B cell (primary cell): ENCODE measurements at regions not wholly inside any gene's neighbourhood (a gene's known extent, or its start where the extent isn't known, plus 50 kb on each side); places are given as distances from the start of the nearest gene placed in this dataset.

Experiments
- ATAC-seq: fragments of 200-7000 bp; cut with Tn5 transposase; one replicate; pipeline ENCODE4 v1.10.0; 2021; ENCODE audit warnings: low read depth, mild to moderate bottlenecking, moderate number of reproducible peaks, moderate library complexity
- CTCF ChIA-PET: fragments of 350-600 bp; sonication (Branson Sonifier 250); formaldehyde crosslinking; loops from one replicate; lab custom pipeline; 2021; ENCODE audit warnings: antibody characterized with exemption, inconsistent platforms; lab: Charles Lee
- POLR2A ChIA-PET: fragments of 350-600 bp; sonication (Branson Sonifier 250); formaldehyde crosslinking; loops from one replicate; lab custom pipeline; 2021; ENCODE audit warnings: antibody characterized with exemption; lab: Charles Lee
- DNase-seq: peaks from one replicate; pipeline ENCODE4 v3.0.0; 2013
- H2AFZ ChIP-seq: 2 replicates; pipeline ENCODE4 v1.6.1; 2012; ENCODE audit warnings: mild to moderate bottlenecking, low read depth, low read length; ENCODE audit not compliant: insufficient read depth, poor library complexity, severe bottlenecking
- H3K27ac ChIP-seq, 2 donors: 1 replicate in 1 of 2; 2 replicates in 1 of 2; pipeline ENCODE4 v1.5.1; 2012 to 2013; ENCODE audit warnings: low read length in 2 of 2, mild to moderate bottlenecking in 2 of 2, moderate library complexity in 1 of 2
- H3K27me3 ChIP-seq, 4 experiments: fragments of 200-600 bp in 1 of 4; sonication (generic) in 1 of 4; replicated peaks in 1 of 4; 1 replicate in 2 of 4; 2 replicates in 2 of 4; pipeline versions ENCODE4 v1.6.1 to v1.7.0; 2013 to 2016; ENCODE audit warnings: low read length in 3 of 4, mild to moderate bottlenecking in 2 of 4, mixed read lengths in 1 of 4, moderate library complexity in 1 of 4; ENCODE audit not compliant: insufficient read depth in 4 of 4, control insufficient read depth in 3 of 4; ENCODE audit errors: control extremely low read depth in 1 of 4
- H3K36me3 ChIP-seq, 2 experiments: replicated peaks in 1 of 2; 1 replicate in 1 of 2; 2 replicates in 1 of 2; pipeline versions ENCODE4 v1.6.1 to v1.7.1; 2013; ENCODE audit warnings: low read length in 1 of 2; ENCODE audit not compliant: insufficient read depth in 2 of 2, control insufficient read depth in 1 of 2; ENCODE audit errors: control extremely low read depth in 1 of 2, extremely low read depth in 1 of 2
- H3K4me1 ChIP-seq, 2 donors: fragments of 200-600 bp in 1 of 2; sonication (generic) in 1 of 2; 1 replicate in 1 of 2; 2 replicates in 1 of 2; pipeline versions ENCODE4 v1.5.1 to v1.6.1; 2013 to 2017; ENCODE audit warnings: low read length in 2 of 2; ENCODE audit not compliant: control insufficient read depth in 2 of 2, insufficient read depth in 2 of 2
- H3K4me2 ChIP-seq: replicated peaks from 2 replicates; pipeline ENCODE3; 2012; ENCODE audit warnings: mild to moderate bottlenecking, low read depth, low read length; ENCODE audit not compliant: poor library complexity, severe bottlenecking
- H3K4me3 ChIP-seq, 5 experiments: fragments of 200-600 bp in 1 of 5; sonication (generic) in 1 of 5; 1 replicate in 3 of 5; 2 replicates in 2 of 5; pipeline versions ENCODE4 v1.5.1 to v1.7.0; 2011 to 2016; ENCODE audit warnings: low read length in 4 of 5, mild to moderate bottlenecking in 4 of 5, low read depth in 2 of 5, control low read depth in 1 of 5, moderate library complexity in 1 of 5; ENCODE audit not compliant: insufficient read depth in 1 of 5; ENCODE audit errors: control extremely low read depth in 1 of 5, extremely low read depth in 1 of 5
- H3K79me2 ChIP-seq: fragments of 200-600 bp; sonication (generic); one replicate; pipeline ENCODE4 v1.6.0; 2016; ENCODE audit warnings: low read length; ENCODE audit not compliant: control insufficient read depth, insufficient read depth
- H3K9ac ChIP-seq: fragments of 200-600 bp; sonication (generic); 2 replicates; pipeline ENCODE4 v1.6.1; 2017; ENCODE audit warnings: mild to moderate bottlenecking, low read length, moderate library complexity
- H3K9me3 ChIP-seq, 3 donors: one replicate each; pipeline versions ENCODE4 v1.6.1 to v1.7.1; 2013; ENCODE audit warnings: low read length in 2 of 3; ENCODE audit not compliant: control insufficient read depth in 2 of 3, insufficient read depth in 1 of 3; ENCODE audit errors: control extremely low read depth in 1 of 3
- H4K20me1 ChIP-seq: 2 replicates; pipeline ENCODE4 v1.6.0; 2012; ENCODE audit warnings: mild to moderate bottlenecking, low read length; ENCODE audit not compliant: insufficient read depth, control insufficient read depth, poor library complexity, severe bottlenecking
- H3K27ac Mint-ChIP-seq: one replicate; pipeline ENCODE4 v1.8.0; 2021; ENCODE audit warnings: mixed read lengths
- H3K27me3 Mint-ChIP-seq: one replicate; pipeline ENCODE4 v1.8.0; 2021; ENCODE audit warnings: mixed read lengths
- H3K4me1 Mint-ChIP-seq: one replicate; pipeline ENCODE4 v1.8.0; 2021; ENCODE audit warnings: mixed read lengths
- H3K4me3 Mint-ChIP-seq: one replicate; pipeline ENCODE4 v1.8.0; 2021; ENCODE audit warnings: mixed read lengths
- H3K9me3 Mint-ChIP-seq: one replicate; pipeline ENCODE4 v1.8.0; 2022; ENCODE audit warnings: mixed read lengths; ENCODE audit not compliant: insufficient read depth
- CTCF ChIP-seq: fragments of 200-600 bp; IDR thresholded peaks from one replicate; pipeline ENCODE4 v1.8.0; 2022; ENCODE audit warnings: antibody characterized with exemption, mild to moderate bottlenecking
- EZH2 ChIP-seq: IDR thresholded peaks from 2 replicates; pipeline ENCODE4 v1.6.1; 2012; ENCODE audit warnings: borderline replicate concordance, low read depth, mild to moderate bottlenecking, moderate library complexity, low read length; ENCODE audit not compliant: insufficient read depth, poor library complexity, severe bottlenecking
- intact Hi-C: fragments of 100-400 bp; cut with micrococcal nuclease; formaldehyde crosslinking; loops from one replicate; pipeline ENCODE4 v1.10.0; 2022

GRCh38 chrX:81405781-81406180 lies 203.9 kb downstream of the SH3BGRL start:
- Mint-ChIP-seq H3K27me3 (no peaks in the 10 kb centered on the region), H3K4me1 (no peaks in the 10 kb centered on the region)
- POLR2A ChIA-PET: no interaction called here

GRCh38 chrX:81411517-81411916 lies 209.6 kb downstream of the SH3BGRL start:
- Mint-ChIP-seq H3K27ac (no peak overlapping the region), H3K27me3 (no peaks in the 10 kb centered on the region), H3K4me1 (no peaks in the 10 kb centered on the region), H3K9me3 (no peaks in the 10 kb centered on the region), H3K4me3 (no peak overlapping the region)
- H3K27ac ChIP-seq: no peak overlapping the region
- H3K4me2 ChIP-seq: no peak overlapping the region
- no peaks in the 10 kb centered on the region for H3K9me3 ChIP-seq
- H4K20me1 ChIP-seq: no peaks in the 10 kb centered on the region
- H3K4me3 ChIP-seq: no peak overlapping the region
- intact Hi-C loops: no loop called here
- ATAC-seq: no peak
- H3K36me3 ChIP-seq: no peaks in the 10 kb centered on the region
- no peak overlapping the region for H2AFZ ChIP-seq
- H3K9ac ChIP-seq: no peak overlapping the region
- TF ChIP-seq CTCF: no peak
- no peak for TF ChIP-seq EZH2
- no peaks in the 10 kb centered on the region for H3K4me1 ChIP-seq
- ChIA-PET POLR2A (no interaction called here), CTCF (no interaction called here)
- DNase-seq: no peak
- H3K79me2 ChIP-seq: no peaks in the 10 kb centered on the region
- H3K27me3 ChIP-seq: no peaks in the 10 kb centered on the region

More at GRCh38 chrX:81405781-81406180, 203.9 kb downstream of the SH3BGRL start:
- TF ChIP-seq CTCF (no peak), EZH2 (no peak)
- Histone ChIP-seq H3K79me2 (no peaks in the 10 kb centered on the region), H3K4me2 (no peak overlapping the region), H3K4me1 (no peaks in the 10 kb centered on the region), H3K9me3 (no peaks in the 10 kb centered on the region), H3K36me3 (no peaks in the 10 kb centered on the region), H4K20me1 (no peaks in the 10 kb centered on the region), H3K9ac (no peak overlapping the region), H3K27ac (no peak overlapping the region), H3K27me3 (no peaks in the 10 kb centered on the region), H2AFZ (no peak overlapping the region), H3K4me3 (no peak overlapping the region)
- no peak for DNase-seq
- ATAC-seq: no peak
- CTCF ChIA-PET: no interaction called here
- Mint-ChIP-seq H3K4me3 (no peak overlapping the region), H3K27ac (no peak overlapping the region), H3K9me3 (no peaks in the 10 kb centered on the region)
- intact Hi-C loops: no loop called here
